Activated CD4-positive, CD25-positive, alpha-beta regulatory T cell treated with anti-CD3 and anti-CD28 coated beads, Interleukin-2, amount 50 U/mL, for 72 hours (primary cell): ENCODE measurements at regions not wholly inside any gene's neighbourhood (a gene's known extent, or its start where the extent isn't known, plus 50 kb on each side); places are given as distances from the start of the nearest gene placed in this dataset.

Experiments
- DNase-seq: peaks from one replicate; pipeline ENCODE4 v3.0.0; 2021

DNA sequence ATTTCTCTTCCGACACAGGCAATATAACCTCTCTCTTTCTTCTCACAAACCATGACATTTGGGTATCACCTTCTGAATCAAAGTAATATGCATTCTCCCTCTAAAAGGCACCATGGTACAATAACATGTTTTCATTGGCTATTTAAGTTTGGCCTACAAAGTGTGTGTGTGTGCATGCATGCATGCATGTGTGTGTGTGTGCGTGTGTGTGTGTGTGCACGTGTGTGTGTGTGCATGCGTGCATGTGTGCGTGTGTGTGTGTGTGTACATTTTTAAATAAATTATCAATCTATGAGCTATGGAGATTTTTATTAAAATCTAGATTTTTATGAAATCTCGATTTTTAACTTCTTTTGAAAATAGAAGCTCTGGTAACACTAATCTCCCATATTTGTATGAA, 745.3 kb upstream of the ZEB2 start:
- DNase-seq: no peak

DNA sequence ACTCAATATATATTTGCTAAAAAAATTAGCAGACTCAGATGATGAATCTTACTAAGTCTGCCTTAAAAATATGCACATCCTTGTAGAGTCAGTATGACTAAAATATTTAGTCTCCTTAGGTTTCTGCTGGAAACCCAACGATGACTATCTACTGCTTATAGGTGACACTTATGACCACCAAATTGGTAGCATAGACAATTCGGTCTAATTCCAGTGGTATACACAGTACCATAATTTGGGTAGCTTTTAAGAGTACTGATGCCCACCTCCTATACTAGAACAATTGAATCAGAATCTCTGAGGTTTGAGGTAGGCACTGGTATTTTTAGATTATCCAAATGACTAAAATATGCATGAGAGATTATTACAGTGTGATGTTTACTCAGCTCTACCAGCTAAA, 740.8 kb upstream of the ZEB2 start:
- no peak for DNase-seq

DNA sequence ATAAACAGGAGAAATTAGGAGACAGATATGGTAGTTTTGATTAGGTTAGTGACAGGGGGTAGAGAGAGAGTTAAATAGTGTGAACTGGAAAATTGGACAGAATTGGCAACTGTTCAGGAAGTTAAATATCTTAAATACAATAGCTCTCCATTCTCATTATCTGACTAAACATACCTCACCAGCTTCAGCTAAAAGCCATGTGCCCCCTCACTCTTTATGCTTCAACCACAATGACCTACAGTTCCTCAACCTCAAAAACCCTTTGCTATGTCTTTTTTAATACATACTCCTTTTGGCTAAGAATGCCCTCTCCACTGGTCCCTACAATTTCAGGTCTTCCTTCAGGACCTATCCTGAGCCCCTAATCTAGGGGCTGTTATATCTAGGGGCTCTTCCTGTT, 740.2 kb upstream of the ZEB2 start:
- DNase-seq: no peak

DNA sequence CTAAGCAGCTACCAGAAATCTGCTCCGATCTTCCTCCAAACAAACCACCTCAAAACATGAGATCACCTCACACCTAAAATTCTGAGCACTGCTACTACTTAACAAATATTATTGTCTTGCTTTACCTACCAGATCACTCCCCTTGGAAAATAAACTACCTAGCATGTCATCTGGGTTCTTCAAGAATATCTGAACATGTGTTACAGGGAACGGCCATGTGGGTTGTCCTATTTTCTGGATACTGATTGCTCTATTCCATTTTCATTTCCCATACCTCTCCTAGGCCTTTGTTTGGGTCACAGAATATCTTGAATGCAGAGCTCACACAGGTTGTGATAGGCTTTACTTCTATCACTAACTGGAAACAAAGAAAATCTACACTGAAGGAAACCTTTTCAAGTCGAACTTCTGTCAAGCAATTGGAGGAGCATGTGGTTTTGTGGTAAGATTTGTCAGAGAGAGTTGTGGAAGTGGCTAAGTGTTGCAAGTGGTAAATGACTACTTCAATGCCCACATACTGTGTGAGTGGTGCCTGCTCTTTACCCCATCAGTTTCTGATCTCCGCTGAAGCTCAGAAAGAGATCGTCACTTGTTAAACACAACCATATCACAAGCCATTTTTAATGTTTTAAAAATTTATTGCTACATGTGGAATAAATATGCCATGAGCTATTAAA, 739.1 kb upstream of the ZEB2 start:
- no peak for DNase-seq

DNA sequence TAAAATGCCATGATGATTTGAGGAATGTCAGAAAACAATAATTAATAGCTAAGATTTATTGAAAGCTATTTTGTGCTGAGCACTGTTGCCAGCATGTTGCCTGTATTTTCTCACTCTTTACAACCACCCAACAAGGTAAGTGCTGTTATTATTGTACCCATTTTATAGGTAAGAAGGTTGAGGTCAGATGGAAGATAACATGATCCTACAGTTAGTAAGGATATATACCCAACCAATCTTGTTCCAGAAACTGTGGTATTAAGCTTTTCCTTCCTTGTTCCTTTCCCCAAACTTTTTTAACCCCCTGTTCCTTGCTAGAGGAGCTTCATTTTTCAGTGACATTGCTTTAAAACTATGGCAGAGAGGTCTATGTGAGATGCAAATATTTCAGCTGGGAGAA, 738.0 kb upstream of the ZEB2 start:
- no peak for DNase-seq

DNA sequence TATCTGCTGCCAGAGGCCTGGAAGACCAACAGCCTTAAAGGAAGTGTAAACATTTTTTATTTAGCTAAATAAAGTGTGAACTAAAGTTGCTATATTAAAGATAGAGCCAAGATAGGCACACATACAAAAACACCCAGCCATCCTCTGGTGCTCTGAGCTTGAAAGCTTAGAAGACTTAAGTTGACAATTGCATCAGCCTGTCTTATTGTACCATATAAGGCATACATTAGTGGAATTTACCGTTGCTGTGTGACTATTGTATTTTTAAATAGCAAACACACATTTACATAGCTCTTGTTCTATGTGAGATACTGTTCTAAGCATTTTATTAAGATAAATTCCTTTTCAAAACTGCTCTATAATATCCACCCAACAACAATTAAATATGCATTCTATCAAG, 736.6 kb upstream of the ZEB2 start:
- DNase-seq: no peak

DNA sequence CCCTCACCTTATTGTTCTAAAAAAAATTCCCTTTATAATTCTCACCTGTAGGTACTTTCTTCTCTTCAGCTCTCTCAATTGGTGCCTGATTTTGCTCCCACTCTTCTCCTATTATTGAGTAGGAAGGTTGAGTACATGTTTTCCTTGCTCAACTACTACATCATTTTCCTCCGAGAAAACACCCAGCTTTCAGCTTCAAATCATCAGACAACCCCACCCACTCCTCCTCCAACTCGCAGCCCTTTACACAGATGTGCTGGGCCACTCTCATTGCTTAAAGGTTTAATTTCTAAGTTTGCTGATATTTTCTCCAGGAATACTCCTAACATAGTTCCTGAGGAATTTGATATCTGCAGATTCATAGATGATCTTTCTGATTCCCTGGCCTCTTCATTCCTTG, 734.4 kb upstream of the ZEB2 start:
- no peak for DNase-seq

DNA sequence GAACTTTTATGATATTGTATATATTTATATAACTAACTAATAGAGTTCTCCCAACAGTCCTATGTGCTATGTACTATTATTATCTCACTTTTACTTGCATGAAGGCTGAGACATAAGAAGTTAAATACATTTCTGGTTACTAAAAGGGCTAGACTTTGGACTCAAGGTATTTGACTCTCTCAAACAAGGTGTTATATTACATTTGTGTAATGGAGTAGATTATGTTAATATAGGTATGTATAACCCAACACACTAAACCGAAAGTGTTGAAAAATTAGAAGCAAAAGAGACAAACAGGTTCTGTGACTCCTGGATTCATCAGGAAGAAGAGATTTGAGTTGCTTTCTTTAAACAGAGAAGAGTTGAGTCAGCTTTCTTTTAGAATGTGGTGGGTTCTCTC, 733.6 kb upstream of the ZEB2 start:
- no peak for DNase-seq

DNA sequence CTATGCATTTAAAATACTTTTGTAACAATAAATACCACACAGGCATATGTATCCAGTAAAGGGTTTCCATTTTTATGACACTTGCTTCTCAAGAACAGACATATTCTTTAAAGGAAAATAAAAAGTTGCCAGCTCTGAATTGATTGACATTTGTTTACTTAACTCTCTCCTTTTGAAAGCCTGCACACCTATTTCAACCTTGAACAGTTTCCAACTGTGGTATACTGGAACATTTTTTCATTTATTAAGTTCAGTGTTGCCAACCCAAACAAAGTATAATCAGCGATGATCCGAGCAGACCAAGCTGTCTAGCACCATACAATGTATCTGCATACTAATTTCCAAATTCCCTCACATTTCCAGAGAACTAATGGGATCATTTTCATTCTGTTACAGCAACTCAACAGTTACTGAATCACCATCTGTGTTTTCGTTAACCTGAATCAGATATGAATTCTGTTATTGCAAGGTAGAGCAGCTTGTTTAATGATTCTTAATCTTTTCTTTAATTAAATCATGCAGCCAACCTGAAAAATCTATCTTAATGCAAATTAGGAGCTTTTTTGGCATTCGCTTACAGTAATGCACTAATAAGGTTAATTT, 725.5 kb upstream of the ZEB2 start:
- no peak for DNase-seq

DNA sequence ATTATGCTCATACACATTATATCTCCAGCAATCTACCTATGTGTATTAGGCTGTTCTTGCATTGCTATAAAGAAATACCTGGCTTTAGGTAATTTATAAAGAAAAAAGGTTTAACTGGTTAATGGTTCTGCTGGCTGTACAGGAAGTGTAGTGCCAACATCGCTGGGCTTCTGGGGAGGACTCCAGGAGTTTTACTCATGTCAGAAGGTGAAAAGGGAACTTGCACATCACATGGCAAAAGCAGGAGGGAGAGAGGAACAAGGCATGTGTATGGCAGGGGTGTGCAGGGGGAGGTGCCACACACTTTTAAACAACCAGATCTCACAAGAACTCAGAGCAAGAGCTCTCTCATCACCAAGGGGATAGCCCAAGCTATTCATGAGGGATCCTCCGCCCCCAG, 715.4 kb upstream of the ZEB2 start:
- no peak for DNase-seq

DNA sequence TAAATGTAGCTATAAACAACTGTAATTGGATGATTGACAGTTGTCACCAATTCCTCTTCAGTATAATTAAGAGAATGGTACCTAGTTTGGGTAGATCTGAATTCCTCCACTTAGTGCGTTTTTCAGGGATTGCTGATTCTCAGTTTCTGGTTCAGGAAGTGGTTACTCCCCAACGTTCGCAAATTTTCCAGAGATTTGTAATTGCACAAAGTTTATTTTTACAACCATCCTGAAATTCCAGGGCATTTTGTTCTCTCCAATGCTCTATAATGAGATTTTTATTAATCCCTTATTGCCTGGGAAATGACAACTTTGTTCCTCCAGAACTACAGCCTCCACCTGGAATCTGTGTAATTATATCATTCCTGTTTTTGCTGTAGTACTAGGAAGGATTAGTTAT, 710.6 kb upstream of the ZEB2 start:
- DNase-seq: no peak

DNA sequence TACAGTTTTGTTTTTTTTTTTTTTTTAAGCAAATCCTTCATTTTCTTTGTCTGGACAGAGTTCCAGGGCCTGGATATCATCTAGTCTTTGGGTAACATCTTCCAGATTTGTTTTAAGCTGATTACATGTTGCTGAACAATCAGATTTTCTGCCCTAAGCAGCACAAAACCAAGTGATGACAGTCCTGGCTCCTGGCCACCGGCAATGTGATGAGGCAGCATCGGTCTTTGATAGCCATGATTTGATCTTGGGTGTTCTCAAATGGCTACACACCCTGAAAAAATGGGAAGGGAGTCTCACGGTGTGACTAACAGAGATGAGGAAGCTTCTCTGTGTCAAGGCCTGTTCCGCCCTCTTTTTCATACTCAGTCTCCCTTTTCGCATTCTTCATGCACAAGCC, 708.6 kb upstream of the ZEB2 start:
- DNase-seq: no peak

DNA sequence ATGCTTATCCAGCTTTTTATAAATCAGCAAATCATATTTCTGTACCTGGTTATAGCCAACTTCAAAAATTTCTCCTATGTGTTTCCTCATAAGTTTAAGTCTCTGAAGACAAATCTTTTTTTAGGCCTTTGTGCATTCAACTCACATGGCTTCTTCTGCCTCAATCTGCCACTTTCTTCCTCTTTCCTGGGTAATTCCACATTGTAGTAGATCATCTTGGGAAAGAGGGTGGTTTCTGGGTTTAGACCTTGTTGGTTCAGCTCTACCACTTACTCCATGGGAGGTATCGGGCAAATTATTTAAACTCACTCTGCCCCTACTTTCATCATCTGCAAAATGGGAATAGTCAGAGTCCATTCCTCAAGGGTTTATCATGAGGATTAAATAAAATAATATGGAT, 707.0 kb upstream of the ZEB2 start:
- DNase-seq: no peak

DNA sequence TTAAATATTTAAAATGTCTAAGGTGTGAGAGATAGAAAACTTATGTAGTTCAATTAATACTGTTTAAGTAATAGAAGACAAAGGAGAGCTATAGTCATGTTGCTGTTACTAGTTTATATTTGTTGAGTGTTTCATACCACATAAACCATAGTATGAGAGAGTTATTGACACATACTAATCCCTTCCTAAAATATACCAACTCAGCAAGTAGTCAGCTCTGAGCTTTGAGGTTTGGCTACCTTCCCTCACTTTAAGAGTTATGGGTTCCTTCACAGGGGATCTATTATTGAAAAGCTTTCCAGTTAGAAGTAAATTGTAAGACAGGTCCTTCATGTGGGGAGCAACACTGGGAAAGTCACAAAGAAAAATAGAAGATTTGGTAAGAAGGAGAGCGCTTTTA, 701.6 kb upstream of the ZEB2 start:
- no peak for DNase-seq

DNA sequence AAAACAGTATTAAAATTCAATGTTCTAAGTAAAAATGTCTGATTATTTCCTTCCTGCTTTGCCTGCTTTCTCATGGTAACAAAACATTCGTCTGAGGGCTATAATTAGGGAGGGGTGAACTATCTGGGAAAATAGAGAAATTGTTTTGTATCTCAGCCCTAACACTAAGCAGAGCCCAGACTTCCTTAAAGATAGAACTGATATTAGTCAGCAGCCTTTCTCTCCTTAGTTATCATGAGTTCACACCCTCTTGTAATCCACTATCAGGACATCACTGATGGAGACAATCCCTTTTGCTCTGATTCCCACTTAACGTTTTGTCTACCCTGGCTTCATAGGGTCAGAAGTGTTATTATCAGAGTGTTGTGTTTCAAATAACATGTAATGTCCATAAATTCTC, 701.1 kb upstream of the ZEB2 start:
- DNase-seq: no peak

DNA sequence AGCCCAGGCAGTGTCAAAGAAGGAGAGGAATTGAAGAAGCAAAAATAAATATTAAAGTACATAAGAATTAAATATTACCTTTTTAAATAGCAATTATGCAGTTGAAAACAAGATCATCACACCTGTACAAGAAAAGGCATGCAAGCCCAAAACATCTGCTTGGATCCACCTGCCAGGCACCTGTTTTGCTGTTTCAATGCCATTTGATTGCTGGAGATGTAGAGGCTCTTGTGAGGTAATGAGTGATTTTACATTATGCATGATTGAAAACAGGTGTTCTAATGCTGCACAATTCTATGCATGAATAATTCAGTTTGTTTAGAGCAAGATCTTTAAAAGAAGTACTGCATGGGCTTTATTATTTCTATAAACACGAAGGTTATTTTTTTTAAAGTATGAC, 700.6 kb upstream of the ZEB2 start:
- no peak for DNase-seq

DNA sequence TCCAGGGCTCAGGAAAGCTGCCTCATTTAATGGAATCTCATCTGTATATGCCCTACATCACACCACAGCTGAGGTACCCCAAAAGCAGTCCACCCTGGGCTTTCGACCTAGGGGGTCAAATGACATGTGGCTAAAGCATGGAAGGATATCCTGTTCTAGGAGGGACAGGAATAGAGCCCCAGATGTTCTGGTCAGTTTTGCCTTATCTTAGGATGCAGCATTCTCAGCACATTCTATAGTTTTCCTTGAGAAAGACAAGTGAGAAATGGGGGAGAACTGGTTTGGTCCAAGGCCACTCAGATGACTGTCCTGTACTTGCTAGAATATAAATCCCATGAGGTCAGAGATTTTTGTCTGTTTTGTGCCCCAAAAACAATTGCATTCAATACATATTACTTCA, 688.0 kb upstream of the ZEB2 start:
- DNase-seq: no peak

DNA sequence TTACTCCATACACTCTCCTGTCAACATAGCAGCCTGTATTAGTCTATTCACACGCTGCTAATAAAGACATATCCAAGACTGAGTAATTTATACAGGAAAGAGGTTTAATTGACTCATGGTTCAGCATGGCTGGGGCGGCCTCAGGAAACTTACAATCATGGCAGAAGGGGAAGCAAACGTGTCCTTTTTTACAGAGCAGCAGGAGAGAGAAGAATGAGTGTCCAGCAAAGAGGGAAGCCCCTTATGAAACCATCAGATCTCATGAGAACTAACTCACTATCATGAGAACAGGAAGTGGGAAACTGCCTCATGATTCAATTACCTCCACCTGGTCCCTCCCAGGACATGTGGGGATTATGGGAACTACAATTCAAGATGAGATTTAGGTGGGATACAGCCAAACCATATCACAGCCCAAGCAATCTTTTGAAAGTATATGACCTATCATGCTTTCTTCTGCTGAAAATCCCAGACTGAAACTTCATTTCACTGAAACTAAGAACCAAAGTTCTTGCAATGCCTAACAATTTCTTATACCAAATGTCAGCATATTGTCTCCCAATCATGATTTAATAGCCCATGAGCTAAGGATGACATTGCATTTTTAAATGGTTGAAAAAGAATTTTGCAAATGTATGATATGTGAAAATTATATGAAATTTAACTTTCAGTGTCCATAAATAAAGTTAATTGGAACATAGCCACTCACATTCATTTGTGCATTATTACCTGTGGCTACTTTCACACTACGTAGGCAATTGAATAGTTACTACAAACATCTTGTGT, 686.8 kb upstream of the ZEB2 start:
- DNase-seq: no peak

DNA sequence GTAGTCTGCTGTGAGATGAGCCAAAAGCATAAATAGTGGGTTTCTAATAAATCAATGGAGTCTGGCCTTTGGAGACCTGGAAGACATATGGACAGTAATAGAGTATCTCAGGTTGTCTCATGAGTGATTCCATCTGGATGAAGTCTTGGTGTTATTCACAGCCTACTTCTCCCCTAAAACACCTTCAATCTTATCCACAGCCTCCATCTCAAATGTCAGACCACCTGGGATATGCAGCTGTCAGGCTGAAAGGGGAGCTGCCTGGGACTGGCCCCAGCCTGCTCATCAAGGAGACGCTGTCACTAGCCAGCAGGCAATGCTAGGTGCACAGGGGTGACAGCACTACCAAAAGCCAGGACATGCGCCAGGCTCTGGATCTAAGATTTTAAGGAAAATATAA, 684.0 kb upstream of the ZEB2 start:
- DNase-seq: no peak

DNA sequence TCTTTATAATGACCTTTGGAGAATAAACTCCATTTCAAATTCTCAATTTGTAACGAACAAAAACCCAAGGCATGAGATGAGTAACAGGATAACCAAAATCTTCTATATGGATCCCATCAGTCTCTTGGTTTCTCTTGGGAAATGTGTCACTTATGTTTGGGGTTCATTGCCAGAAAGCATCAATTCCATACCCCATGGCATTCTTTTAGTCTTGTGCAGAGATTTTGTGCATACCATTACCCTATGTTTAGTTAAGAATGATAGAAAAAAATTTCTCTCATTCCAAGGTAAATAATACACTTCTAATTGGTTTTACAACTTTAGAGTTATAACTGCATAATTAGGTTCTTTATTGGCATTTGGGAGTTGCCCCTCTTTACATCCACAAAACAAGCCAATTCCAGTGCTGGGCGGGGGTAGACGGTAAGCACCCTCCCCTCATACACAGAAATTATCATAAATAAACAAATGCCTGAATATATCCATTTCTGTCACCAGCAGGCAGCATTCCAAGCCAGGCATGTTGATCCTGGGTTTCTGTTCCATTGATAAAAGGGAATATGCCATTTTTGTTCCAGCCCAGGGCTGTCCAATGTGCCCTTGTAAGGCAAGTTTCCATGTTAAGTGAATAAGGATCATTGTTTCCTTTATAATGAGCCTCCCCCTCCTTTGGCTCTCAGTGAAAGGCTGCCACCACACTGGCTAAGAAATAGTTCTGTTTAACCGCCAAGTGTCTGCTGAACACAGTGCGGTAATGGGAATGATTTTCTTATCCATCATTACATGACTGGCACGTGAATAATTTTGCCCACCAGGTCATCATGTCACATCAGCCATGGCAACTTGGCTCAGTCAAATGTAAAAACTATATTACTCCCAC, 680.1 kb upstream of the ZEB2 start:
- DNase-seq: no peak

DNA sequence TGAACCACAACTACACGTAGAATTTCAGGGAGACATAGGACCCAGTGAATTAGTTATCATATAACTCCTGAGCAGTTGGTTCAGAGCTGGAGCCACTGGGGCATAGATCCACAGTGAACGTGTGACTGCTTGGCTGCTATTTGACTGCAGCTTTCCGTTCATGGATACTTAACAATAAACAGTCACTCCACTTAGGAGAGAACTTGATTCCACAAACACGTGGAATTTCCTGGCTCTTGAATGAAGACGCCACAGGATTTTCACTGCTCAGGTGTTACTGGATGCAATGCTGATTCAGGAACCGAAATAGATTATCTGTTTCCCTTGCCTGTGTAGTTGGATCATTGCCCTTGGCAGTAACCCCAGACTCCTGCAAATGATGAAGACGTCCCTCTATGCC, 679.1 kb upstream of the ZEB2 start:
- no peak for DNase-seq

DNA sequence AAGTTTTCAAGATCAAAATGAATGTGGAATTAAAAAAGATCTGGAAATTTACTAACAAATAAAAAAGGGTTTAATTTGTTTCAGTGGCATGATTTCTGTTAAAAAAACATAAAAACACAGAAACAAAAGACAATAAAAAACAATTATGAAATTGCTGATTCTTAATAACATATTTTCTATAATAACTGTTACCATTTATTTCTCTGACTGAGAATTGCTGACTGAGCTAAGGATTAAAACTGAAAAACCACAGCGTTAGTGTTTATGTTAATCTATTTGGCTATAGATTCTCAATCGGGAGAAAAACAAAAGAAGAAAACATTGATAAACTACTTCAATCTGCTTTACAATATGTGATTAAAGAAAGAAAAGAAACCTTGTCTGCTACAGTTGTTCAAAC, 678.6 kb upstream of the ZEB2 start:
- DNase-seq: no peak

DNA sequence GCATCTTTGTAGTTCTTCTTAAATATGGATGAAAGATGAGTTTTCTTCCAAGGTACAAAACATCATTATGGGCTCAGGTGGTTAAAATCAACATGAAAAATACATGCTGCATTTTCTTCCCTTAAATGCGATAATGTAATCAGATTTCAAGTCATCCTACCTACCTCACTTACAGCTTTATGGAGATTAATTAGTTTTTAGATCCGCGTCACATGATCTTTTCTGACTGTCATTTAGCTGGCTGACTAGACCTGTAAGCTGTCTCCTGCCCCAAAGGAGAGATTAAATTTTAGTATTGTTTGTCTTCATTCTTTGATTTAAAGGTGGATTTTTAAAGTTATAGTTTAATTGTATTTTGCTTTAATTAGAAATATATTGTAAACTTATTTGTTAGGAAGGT, 678.0 kb upstream of the ZEB2 start:
- no peak for DNase-seq

DNA sequence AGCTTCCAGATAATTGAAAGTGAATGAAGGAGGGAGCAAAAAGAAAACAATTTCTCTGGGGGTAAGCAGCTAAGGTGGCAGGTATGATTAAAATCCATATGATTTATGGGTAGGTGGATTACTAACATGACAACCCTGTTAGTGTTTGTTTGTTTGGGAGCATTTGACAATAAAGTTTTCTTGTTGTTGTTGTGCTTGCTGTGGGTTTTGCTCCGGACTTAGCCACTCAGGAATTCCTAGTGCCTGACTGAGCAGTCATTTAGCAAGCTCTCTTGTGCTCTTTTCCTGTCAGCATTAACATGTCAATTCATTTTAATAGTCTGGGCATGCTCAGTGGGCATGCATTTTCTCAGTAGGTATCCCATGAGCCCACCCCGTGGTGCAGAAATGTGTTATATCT, 674.8 kb upstream of the ZEB2 start:
- no peak for DNase-seq
